ENCODE measurements at regions not wholly inside any gene's neighbourhood (a gene's known extent, or its start where the extent isn't known, plus 50 kb on each side); places are given as distances from the start of the nearest gene placed in this dataset.

DNA sequence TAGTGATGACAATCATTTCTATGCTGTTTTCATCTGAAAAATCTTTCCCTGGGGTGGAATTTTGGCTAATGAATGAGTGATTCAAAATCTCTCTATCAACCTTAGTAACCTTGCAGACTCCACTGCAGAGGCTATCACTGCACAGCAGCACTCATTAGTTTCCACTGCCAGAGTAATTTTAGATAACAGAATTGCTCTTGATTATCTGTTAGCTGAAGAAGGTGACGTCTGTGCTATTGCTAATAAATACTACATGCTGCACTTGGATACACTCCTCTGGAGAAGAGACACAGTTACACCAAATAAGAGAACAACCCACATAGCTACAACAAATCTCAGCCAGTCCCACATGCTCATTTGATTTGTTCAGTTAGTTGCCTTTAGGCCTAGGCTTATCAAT, 1348.4 kb downstream of the NCAM2 start:
- TF ChIP-seq, protein P1, sequence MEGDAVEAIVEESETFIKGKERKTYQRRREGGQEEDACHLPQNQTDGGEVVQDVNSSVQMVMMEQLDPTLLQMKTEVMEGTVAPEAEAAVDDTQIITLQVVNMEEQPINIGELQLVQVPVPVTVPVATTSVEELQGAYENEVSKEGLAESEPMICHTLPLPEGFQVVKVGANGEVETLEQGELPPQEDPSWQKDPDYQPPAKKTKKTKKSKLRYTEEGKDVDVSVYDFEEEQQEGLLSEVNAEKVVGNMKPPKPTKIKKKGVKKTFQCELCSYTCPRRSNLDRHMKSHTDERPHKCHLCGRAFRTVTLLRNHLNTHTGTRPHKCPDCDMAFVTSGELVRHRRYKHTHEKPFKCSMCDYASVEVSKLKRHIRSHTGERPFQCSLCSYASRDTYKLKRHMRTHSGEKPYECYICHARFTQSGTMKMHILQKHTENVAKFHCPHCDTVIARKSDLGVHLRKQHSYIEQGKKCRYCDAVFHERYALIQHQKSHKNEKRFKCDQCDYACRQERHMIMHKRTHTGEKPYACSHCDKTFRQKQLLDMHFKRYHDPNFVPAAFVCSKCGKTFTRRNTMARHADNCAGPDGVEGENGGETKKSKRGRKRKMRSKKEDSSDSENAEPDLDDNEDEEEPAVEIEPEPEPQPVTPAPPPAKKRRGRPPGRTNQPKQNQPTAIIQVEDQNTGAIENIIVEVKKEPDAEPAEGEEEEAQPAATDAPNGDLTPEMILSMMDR (IDR thresholded peaks at IDR 0.05): no peak
- no peak for TF ChIP-seq POLR2A (IDR thresholded peaks at IDR 0.05)

Measured in Peyer's patch (tissue), 4 donors.